GM06990 (cell line): ENCODE measurements at regions not wholly inside any gene's neighbourhood (a gene's known extent, or its start where the extent isn't known, plus 50 kb on each side); places are given as distances from the start of the nearest gene placed in this dataset.

ENCODE experiments used
- DNase-seq: peaks from one replicate; pipeline ENCODE4 v3.0.0-alpha.2; 2011; ENCODE audit not compliant: insufficient read length; ENCODE audit errors: extremely low read depth
- H3K27me3 ChIP-seq: replicated peaks from 2 replicates; pipeline ENCODE4 v1.6.0; 2011; ENCODE audit warnings: low read length; ENCODE audit not compliant: control insufficient read depth, insufficient read depth
- H3K36me3 ChIP-seq: 2 replicates; pipeline ENCODE4 v1.5.1; 2011; ENCODE audit warnings: low read length; ENCODE audit not compliant: control insufficient read depth, insufficient read depth
- H3K4me3 ChIP-seq: replicated peaks from 2 replicates; pipeline ENCODE4 v1.5.1; 2011; ENCODE audit warnings: low read depth, mild to moderate bottlenecking, control low read depth, low read length
- TF ChIP-seq, protein P1 (sequence below): IDR thresholded peaks from 2 replicates; pipeline ENCODE4 v1.5.1; 2011; ENCODE audit warnings: low read length, control low read depth, mild to moderate bottlenecking, inconsistent platforms; ENCODE audit not compliant: insufficient read depth, poor library complexity, severe bottlenecking

DNA sequence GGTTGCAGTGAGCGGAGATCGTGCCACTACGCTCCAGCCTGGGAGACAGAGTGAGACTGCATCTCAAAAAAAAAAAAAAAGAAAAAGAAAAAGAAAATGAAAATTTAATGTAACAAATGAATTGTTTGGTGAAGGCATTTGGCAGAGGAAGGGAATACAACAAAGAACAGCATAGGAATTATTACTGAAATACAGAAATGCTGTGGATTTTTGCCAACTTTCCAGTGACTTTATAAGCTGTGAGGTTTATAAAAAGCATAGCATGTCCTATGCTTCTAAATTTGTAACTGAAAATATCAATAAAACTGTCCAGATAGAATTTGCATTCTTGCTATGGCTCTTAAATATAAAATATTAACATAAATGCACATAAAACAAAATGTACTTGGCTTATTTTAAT lies 112.9 kb upstream of the IRS2 start:
- DNase-seq: no peak
- no peak overlapping the region for H3K4me3 ChIP-seq
- H3K27me3 ChIP-seq: no peaks in the 10 kb centered on the region
- TF ChIP-seq, protein P1, sequence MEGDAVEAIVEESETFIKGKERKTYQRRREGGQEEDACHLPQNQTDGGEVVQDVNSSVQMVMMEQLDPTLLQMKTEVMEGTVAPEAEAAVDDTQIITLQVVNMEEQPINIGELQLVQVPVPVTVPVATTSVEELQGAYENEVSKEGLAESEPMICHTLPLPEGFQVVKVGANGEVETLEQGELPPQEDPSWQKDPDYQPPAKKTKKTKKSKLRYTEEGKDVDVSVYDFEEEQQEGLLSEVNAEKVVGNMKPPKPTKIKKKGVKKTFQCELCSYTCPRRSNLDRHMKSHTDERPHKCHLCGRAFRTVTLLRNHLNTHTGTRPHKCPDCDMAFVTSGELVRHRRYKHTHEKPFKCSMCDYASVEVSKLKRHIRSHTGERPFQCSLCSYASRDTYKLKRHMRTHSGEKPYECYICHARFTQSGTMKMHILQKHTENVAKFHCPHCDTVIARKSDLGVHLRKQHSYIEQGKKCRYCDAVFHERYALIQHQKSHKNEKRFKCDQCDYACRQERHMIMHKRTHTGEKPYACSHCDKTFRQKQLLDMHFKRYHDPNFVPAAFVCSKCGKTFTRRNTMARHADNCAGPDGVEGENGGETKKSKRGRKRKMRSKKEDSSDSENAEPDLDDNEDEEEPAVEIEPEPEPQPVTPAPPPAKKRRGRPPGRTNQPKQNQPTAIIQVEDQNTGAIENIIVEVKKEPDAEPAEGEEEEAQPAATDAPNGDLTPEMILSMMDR: no peak
- H3K36me3 ChIP-seq: no peaks in the 10 kb centered on the region

DNA sequence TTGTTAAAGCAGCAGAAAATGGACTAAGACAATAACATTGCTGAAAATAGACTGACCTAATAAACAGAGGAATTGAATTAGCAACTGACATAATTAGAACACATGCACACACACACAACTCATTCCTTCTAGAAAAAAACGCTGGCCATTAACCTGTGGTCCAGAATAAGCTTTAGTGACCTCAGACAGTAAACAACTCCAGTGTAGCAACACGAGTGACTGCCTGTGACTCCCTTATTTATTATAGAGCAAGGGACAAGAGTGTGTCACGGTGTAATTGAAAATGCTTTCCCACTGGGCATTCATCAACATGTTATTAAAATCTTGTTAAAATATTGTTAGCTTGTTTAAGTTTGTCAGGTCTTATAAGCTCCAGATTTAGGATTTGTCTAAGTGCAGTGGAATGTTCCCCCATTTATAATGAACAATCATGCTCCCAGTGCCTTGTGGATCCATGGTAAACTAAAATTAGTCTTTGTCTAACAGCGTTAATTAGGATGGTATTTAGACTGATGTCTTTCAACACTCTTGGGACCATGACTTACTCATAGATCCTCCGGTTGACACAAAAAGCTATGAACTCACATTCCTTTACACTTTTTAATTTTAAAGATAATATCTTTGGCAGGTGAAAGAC lies 111.7 kb upstream of the IRS2 start:
- TF ChIP-seq, protein P1: no peak
- DNase-seq: no peak
- Histone ChIP-seq H3K4me3 (no peak overlapping the region), H3K36me3 (no peaks in the 10 kb centered on the region), H3K27me3 (no peaks in the 10 kb centered on the region)

DNA sequence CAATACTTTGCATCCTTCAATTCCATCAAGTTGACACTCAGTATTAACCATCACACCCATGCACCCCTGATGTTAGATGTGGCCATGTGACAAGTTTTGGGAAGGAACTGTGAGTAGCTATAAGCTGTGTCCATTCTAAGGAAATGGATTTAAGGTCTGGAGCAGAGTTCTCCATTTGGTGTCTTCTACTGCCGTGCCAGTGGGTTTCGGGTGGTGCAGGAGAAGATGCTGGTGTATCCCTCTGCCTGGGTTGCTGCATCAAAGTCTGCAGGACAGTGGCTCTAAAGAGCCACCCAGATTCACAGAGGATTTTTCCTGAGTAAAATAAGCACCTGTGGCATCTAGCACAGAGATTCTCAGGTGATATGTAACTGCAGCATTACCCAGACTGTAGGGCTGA lies 105.7 kb upstream of the IRS2 start:
- DNase-seq: no peak
- H3K36me3 ChIP-seq: no peaks in the 10 kb centered on the region
- H3K27me3 ChIP-seq: no peaks in the 10 kb centered on the region
- TF ChIP-seq, protein P1: no peak
- H3K4me3 ChIP-seq: no peak overlapping the region

DNA sequence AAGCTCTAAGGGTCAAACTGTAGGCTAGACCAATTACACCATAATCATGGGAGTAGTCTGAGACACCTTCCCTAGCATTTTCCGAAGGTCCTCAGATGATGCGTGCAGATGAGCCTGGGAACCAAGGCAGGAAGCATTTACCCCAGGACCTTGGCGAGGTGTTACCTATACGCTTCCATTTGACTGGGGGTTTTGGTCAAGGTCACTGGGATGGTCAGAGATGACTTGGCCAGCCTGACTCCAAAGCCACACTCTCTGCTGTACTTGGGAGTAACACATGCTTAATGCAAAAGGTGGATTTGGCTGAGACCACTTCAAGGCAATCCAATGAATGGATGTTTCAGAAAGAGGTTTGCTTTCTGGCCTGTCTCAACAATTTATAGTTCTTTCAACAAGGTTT lies 98.9 kb upstream of the IRS2 start:
- no peak overlapping the region for H3K4me3 ChIP-seq
- DNase-seq: no peak
- no peaks in the 10 kb centered on the region for H3K27me3 ChIP-seq
- H3K36me3 ChIP-seq: no peaks in the 10 kb centered on the region
- TF ChIP-seq, protein P1: no peak

DNA sequence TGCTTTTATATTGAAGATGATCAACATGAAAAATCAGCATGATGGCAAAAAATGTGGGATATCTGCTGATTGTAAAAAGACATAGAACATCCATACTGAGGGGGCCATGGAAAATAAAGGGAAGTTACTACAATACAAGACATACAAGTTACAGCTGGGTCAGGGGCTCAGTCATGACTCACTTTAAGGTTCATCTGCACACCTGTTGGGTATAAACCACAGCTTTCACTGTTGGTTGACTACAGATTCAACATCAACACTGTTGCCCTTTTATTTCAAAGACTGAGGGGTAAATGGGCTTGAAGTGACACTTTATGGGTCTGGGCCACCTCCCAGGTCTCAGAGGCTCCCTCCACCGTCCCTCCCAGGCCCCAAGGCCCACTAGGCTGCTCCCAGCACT lies 98.1 kb upstream of the IRS2 start:
- no peak for DNase-seq
- H3K36me3 ChIP-seq: no peaks in the 10 kb centered on the region
- TF ChIP-seq, protein P1: no peak
- no peaks in the 10 kb centered on the region for H3K27me3 ChIP-seq
- no peak overlapping the region for H3K4me3 ChIP-seq
